ENCODE measurements at regions not wholly inside any gene's neighbourhood (a gene's known extent, or its start where the extent isn't known, plus 50 kb on each side); places are given as distances from the start of the nearest gene placed in this dataset.
"Not testable (repeated sequence)": the region's sequence is repeated elsewhere in the genome, so short reads cannot be mapped to it uniquely, and the experiment has no call there.

GRCh38 chr22:23383491-23384361, 196.4 kb downstream of the IGLL1 start:
- CTCF ChIA-PET: no interaction called here
- no peak for DNase-seq
- no peaks in the 10 kb centered on the region for H3K4me1 Mint-ChIP-seq
- POLR2A ChIA-PET: no interaction called here
- no peaks in the 10 kb centered on the region for H3K27me3 Mint-ChIP-seq
- H3K4me3 Mint-ChIP-seq: no peak overlapping the region
- no peak overlapping the region for H3K27ac Mint-ChIP-seq
- H3K36me3 Mint-ChIP-seq (ENCODE audit: low read depth): no peaks in the 10 kb centered on the region
- no peaks in the 10 kb centered on the region for H3K9me3 Mint-ChIP-seq

GRCh38 chr22:23382428-23383218, 197.5 kb downstream of the IGLL1 start:
- POLR2A ChIA-PET: no interaction called here
- no peaks in the 10 kb centered on the region for H3K36me3 Mint-ChIP-seq (ENCODE audit: low read depth)

GRCh38 chr22:23381661-23382427, 198.2 kb downstream of the IGLL1 start:
- H3K4me1 Mint-ChIP-seq: no peaks in the 10 kb centered on the region
- H3K27ac Mint-ChIP-seq: no peak overlapping the region
- POLR2A ChIA-PET: no interaction called here
- H3K27me3 Mint-ChIP-seq: no peaks in the 10 kb centered on the region
- H3K4me3 Mint-ChIP-seq: no peak overlapping the region
- CTCF ChIA-PET: no interaction called here
- no peak for DNase-seq
- no peaks in the 10 kb centered on the region for H3K9me3 Mint-ChIP-seq
- no peaks in the 10 kb centered on the region for H3K36me3 Mint-ChIP-seq (ENCODE audit: low read depth)

More at GRCh38 chr22:23382428-23383218, 197.5 kb downstream of the IGLL1 start:
- H3K27me3 Mint-ChIP-seq: no peaks in the 10 kb centered on the region
- H3K4me3 Mint-ChIP-seq: no peak overlapping the region
- CTCF ChIA-PET: no interaction called here
- H3K4me1 Mint-ChIP-seq: no peaks in the 10 kb centered on the region
- no peak for DNase-seq
- H3K27ac Mint-ChIP-seq: no peak overlapping the region
- no peaks in the 10 kb centered on the region for H3K9me3 Mint-ChIP-seq

GRCh38 chr22:23380911-23381310, 199.2 kb downstream of the IGLL1 start:
- ChIA-PET POLR2A (no interaction called here), CTCF (no interaction called here)
- Mint-ChIP-seq H3K4me1 (no peaks in the 10 kb centered on the region), H3K36me3 (ENCODE audit: low read depth) (no peaks in the 10 kb centered on the region), H3K27ac (no peak overlapping the region), H3K27me3 (peaks cover 2% of the 10 kb centered on the region), H3K9me3 (no peaks in the 10 kb centered on the region), H3K4me3 (no peak overlapping the region)
- DNase-seq: no peak

GRCh38 chr22:23380230-23380573, 199.9 kb downstream of the IGLL1 start:
- CTCF ChIA-PET: no interaction called here
- Mint-ChIP-seq H3K36me3 (ENCODE audit: low read depth) (no peaks in the 10 kb centered on the region), H3K27me3 (peaks cover 3% of the 10 kb centered on the region), H3K4me1 (no peaks in the 10 kb centered on the region), H3K9me3 (no peaks in the 10 kb centered on the region), H3K4me3 (no peak overlapping the region), H3K27ac (no peak overlapping the region)
- POLR2A ChIA-PET: no interaction called here
- DNase-seq: no peak

GRCh38 chr22:23379540-23380229, 199.4 kb downstream of the BCR start:
- H3K9me3 Mint-ChIP-seq; H3K27ac Mint-ChIP-seq; CTCF ChIA-PET; H3K27me3 Mint-ChIP-seq; POLR2A ChIA-PET; H3K36me3 Mint-ChIP-seq (ENCODE audit: low read depth); H3K4me1 Mint-ChIP-seq; H3K4me3 Mint-ChIP-seq; DNase-seq: not testable (repeated sequence)

GRCh38 chr22:23377767-23378166, 197.5 kb downstream of the BCR start:
- no peak overlapping the region for H3K27ac Mint-ChIP-seq
- no peaks in the 10 kb centered on the region for H3K36me3 Mint-ChIP-seq (ENCODE audit: low read depth)
- ChIA-PET CTCF (interaction anchor here (1.5 kb wide), 1 partner anchor 8 kb away, joined by 4 read pairs; no protein-coding TSS in a partner anchor), POLR2A (no interaction called here)
- no peaks in the 10 kb centered on the region for H3K4me1 Mint-ChIP-seq
- H3K9me3 Mint-ChIP-seq: no peaks in the 10 kb centered on the region
- H3K4me3 Mint-ChIP-seq: no peak overlapping the region
- peaks cover 6% of the 10 kb centered on the region for H3K27me3 Mint-ChIP-seq
- no peak for DNase-seq

- peak; percentile 56 for DNase-seq
- H3K36me3 Mint-ChIP-seq (ENCODE audit: low read depth): no peaks in the 10 kb centered on the region
- H3K9me3 Mint-ChIP-seq: no peaks in the 10 kb centered on the region
- H3K4me3 Mint-ChIP-seq: no peak overlapping the region
- POLR2A ChIA-PET: no interaction called here
- peaks cover 6% of the 10 kb centered on the region for H3K27me3 Mint-ChIP-seq
- H3K27ac Mint-ChIP-seq: no peak overlapping the region
- CTCF ChIA-PET: interaction anchor here (1.2 to 1.6 kb wide), 4 partner anchors 8 to 190 kb away, joined by 3 to 5 read pairs (median 4); no protein-coding TSS in a partner anchor
- no peaks in the 10 kb centered on the region for H3K4me1 Mint-ChIP-seq
These were observed 195.9 kb downstream of the BCR start for GRCh38 chr22:23376256-23376655.

- no peak for DNase-seq
- CTCF ChIA-PET: interaction anchor here (1.5 kb wide), 1 partner anchor 11 kb away, joined by 5 read pairs; no protein-coding TSS in a partner anchor
- Mint-ChIP-seq H3K36me3 (ENCODE audit: low read depth) (no peaks in the 10 kb centered on the region), H3K4me1 (no peaks in the 10 kb centered on the region), H3K27me3 (peaks cover 13% of the 10 kb centered on the region), H3K27ac (no peak overlapping the region), H3K4me3 (no peak overlapping the region), H3K9me3 (no peaks in the 10 kb centered on the region)
- POLR2A ChIA-PET: no interaction called here
These were observed 194.9 kb downstream of the BCR start for GRCh38 chr22:23375031-23375827.

GRCh38 chr22:23373601-23374000, 193.3 kb downstream of the BCR start:
- ChIA-PET CTCF (no interaction called here), POLR2A (no interaction called here)
- Mint-ChIP-seq H3K4me3 (no peak overlapping the region), H3K27ac (no peak overlapping the region), H3K9me3 (no peaks in the 10 kb centered on the region), H3K27me3 (peaks cover 27% of the 10 kb centered on the region), H3K36me3 (ENCODE audit: low read depth) (no peaks in the 10 kb centered on the region), H3K4me1 (no peaks in the 10 kb centered on the region)
- no peak for DNase-seq

- Mint-ChIP-seq H3K4me3 (no peak overlapping the region), H3K36me3 (ENCODE audit: low read depth) (no peaks in the 10 kb centered on the region), H3K9me3 (no peaks in the 10 kb centered on the region), H3K4me1 (no peaks in the 10 kb centered on the region), H3K27ac (no peak overlapping the region), H3K27me3 (peaks cover 45% of the 10 kb centered on the region)
- ChIA-PET CTCF (interaction anchor here (2.7 kb wide), 1 partner anchor 15 kb away, joined by 7 read pairs; no protein-coding TSS in a partner anchor), POLR2A (no interaction called here)
- DNase-seq: no peak
These were observed 189.9 kb downstream of the BCR start for GRCh38 chr22:23370251-23370650.

GRCh38 chr22:23369054-23369685, 188.9 kb downstream of the BCR start:
- no peak overlapping the region for H3K27ac Mint-ChIP-seq
- POLR2A ChIA-PET: no interaction called here
- H3K9me3 Mint-ChIP-seq: no peaks in the 10 kb centered on the region
- CTCF ChIA-PET: interaction anchor here (2.7 kb wide), 1 partner anchor 17 kb away, joined by 7 read pairs; no protein-coding TSS in a partner anchor
- no peak overlapping the region for H3K4me3 Mint-ChIP-seq
- DNase-seq: no peak
- peaks cover 42% of the 10 kb centered on the region for H3K27me3 Mint-ChIP-seq
- H3K4me1 Mint-ChIP-seq: no peaks in the 10 kb centered on the region
- H3K36me3 Mint-ChIP-seq (ENCODE audit: low read depth): no peaks in the 10 kb centered on the region

All from activated CD4-positive, alpha-beta memory T cell treated with anti-CD3 and anti-CD28 coated beads, Interleukin-2, amount 10 ng/mL, durations not matched to agents 7 days and 5 days (primary cell).